GM21381 (cell line): ENCODE measurements at regions not wholly inside any gene's neighbourhood (a gene's known extent, or its start where the extent isn't known, plus 50 kb on each side); places are given as distances from the start of the nearest gene placed in this dataset.

ENCODE experiments used
- ATAC-seq: cut with Tn5 transposase; IDR thresholded peaks from one replicate; pipeline ENCODE4 v1.9.1; 2021; ENCODE audit warnings: mild to moderate bottlenecking, moderate library complexity; ENCODE audit not compliant: unreplicated experiment

DNA sequence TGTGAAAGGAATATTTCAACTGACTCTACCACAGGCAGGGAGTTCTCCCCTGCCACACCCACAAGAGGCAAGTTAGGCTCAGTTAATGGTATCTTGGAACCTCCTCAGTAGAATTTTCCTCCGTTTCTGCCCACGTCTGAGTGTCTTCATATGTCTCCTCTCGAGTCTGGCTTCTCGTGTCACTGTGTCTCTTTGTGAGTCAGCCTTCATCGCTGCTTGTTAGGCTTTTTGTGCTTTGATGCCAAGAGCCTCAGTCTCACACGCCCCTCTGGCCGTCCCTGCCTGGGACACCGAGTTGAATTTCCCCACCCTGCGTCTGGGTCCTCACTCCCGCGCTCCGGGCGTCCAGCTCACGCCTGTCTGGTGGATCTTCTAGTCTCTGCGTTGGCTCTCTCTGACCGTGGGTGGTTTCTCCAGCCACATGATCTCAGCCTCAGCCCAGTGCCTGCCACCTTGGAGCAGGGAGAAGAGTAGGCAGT is 125.7 kb upstream of the GADD45A start:
- no peak for ATAC-seq

DNA sequence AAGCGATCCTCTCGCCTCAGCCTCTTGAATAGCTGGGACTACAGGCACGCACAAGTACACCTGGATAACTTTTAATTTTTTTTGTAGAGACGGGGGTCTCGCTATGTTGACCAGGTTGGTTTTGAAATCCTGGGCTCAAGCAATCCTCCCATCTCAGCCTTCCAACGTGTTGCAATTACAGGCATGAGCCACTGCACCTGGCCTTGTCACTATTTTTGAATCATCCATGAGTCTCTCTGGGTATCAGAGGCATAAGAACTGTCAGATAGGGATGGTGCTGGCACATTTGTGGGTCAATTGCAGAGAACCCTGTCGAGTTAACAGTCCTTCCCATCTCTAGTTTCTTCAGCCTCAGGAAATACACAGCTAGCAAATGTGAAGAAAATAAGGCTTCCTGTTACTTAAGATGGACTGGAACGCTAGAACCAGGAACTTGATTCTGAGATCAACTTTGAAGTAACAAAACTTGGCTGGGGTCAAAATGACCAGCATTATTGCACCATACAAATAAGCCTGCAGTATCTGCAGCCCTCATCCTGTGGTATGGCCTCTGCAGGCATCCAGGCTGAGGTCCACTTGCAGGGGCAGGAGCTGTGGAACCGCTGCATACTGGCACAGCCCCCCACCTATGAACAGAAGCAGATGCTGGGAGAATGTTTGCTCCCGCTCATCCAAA is 124.3 kb upstream of the GADD45A start:
- no peak for ATAC-seq

- ATAC-seq = peak; percentile 88
These were observed 123.3 kb upstream of the GADD45A start for GRCh38 chr1:67561704-67562113.

GRCh38 chr1:67563684-67564083 is 121.3 kb upstream of the GADD45A start:
- no peak for ATAC-seq

DNA sequence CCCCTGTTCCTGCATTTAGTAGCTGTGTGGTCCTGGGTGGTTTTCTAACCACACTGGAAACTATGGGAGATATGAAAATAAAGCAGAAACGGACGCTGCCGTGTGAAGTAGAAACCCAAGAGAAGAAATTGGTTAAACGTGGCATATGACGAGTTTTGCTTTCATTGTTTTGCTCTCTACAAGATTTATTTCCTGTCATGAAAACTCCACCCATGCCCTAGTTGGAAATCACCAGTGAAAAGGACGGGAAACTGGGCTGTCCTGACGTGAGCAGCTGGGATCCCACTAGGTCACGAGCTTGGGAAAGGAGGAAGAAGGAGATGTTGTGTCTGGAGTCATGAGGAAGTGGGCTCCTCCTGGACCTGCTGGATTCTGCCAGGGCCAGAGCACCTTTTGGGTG is 120.8 kb upstream of the GADD45A start:
- no peak for ATAC-seq

DNA sequence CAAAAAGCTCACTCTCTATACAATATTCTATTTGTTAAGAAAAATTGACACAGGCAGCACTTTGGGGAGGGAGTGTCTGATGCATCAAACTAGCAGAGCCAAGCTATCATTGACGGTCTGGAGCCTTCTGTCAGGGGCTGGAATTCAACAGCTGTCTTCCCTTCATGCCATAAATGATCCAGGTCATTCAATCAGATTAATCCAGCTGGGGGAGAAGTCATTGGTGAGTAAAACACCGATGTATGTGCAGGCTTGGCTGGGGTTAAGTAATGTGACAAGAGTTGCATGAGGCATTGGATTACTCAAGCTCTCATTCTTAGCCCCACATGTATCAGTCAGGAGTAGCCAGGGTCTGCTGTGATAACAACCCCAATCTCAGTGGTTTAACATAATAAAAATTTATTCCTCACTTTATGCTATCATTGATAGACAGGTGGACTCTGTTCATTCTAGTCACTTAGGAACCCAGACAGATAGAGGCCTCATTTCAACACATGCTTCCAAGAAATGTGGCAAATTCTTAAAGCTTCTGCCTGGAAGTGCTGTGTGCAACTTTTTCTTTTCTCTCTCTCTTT is 118.1 kb upstream of the GADD45A start:
- no peak for ATAC-seq

- no peak for ATAC-seq
These were observed 114.4 kb upstream of the GADD45A start for GRCh38 chr1:67570486-67571143.

GRCh38 chr1:67571406-67571805 is 113.6 kb upstream of the GADD45A start:
- ATAC-seq = no peak

DNA sequence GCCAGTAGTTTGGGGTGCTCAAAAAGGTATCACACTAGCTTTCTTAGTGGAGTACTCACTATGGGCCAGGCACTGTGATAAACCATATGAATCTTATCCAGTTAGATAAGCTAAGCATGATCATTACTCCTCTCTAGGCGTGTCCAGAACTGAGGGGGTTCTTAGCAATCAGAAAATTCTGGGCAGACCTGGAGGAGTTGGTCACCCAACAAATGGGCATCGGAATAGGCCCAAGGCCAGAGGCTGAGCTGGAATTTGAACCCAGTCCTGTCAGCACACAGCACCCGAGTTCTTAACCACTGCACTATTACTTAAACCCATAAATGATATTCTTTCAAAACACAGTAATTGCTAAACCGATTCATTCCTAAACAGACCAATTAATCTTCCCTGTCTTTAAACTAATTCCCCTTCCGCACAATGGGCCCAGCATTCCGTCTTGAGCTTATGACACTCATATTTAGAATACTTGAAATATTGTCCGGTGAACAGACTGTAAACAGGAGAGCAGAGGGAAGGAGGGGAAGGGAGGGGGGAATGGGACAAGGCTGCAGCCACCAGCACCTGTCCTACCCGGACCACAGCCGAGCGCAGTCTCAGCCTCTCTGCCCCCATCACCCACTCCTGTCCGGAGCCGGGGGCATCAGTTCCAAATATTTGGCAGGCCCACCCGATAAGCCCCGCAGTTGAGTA is 113.0 kb upstream of the GADD45A start:
- ATAC-seq = no peak

GRCh38 chr1:67572594-67573221 is 112.3 kb upstream of the GADD45A start:
- no peak for ATAC-seq

GRCh38 chr1:67573311-67573872 is 111.6 kb upstream of the GADD45A start:
- no peak for ATAC-seq

GRCh38 chr1:67574221-67574620 is 110.8 kb upstream of the GADD45A start:
- no peak for ATAC-seq

DNA sequence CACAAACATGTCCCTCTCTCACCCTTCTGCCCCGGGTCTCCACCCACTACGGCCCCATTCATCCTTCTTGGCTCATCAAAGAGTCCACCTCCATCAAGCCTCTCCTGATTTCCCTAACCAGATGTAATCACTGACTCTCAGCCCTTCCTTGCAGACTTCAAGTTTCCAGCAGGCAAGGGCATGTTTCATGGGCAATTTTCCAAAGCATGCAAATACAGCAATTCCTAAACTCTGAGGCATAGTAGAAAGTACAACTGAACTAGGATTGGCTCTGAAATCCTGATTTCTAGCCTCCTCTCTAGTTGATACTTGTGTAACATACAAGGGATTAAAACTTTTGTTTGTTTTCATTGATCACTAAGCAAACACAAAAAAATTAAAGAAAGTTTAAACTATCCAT is 109.1 kb upstream of the GADD45A start:
- no peak for ATAC-seq

DNA sequence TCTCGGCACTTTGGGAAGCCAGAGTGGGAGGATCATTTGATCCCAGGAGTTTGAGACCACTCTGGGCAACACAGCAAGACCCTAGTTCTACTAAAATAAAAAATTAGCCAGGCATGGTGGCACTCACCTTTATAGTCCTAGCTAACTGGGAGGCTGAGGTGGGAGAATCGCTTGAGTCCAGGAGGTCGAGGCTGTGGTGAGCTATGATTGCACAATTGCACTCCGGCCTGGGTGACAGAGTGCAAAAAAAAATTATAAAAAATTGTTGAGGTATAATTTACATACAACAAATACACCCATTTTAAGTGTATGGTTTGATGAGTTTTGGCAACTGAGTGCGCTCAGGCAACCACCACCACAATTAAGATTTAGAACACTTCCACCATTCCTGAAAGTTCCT is 108.5 kb upstream of the GADD45A start:
- no peak for ATAC-seq

DNA sequence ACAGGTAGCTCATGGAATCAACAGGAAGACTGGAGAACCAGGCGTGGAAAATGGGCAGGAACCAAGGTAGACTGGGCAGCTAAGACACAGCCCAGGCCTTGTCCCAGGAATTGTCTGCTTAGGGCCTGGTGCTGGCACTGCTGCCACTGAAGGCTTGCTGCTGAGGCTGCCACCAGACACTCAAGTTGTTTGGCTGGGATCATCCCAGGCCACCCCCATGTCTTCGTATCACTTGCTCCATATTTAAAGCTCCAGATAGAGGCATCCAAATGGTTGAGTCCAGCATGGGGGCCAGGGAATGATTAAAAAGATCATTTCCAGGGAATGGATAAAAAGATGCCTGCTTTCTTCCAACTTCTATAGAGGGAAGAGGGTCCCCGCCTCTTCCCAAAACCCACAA is 107.4 kb upstream of the GADD45A start:
- ATAC-seq = no peak

DNA sequence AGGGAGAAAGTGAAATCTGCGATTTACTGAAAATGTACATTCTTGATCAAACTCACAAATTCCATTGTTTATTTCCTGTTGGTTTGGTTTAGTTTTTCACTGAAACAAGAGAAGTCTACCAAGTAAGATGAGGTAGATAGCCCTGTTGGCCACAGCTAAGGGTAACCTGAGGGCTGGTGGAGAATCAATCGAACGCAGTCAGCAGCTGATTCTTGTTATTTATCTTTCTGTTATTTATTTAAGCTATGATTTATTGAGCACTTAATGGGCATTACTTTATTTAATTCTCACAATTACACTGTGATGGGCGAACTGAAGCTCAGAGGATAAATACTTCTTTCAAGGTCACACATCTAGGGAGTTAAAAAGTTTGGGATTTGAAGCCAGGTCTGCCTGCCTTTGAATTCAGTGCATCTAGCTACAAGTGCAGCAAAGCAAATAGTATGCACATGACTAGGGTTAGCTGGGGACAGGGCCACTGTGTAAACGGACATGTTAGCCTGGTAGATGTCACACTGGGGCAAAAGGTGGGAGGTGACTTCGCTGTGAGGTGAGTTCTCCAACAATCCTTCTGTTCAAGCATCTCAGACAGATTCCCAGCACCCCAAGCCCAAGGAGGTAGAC is 106.5 kb upstream of the GADD45A start:
- ATAC-seq = no peak

GRCh38 chr1:67579623-67580394 is 105.2 kb upstream of the GADD45A start:
- ATAC-seq = no peak

DNA sequence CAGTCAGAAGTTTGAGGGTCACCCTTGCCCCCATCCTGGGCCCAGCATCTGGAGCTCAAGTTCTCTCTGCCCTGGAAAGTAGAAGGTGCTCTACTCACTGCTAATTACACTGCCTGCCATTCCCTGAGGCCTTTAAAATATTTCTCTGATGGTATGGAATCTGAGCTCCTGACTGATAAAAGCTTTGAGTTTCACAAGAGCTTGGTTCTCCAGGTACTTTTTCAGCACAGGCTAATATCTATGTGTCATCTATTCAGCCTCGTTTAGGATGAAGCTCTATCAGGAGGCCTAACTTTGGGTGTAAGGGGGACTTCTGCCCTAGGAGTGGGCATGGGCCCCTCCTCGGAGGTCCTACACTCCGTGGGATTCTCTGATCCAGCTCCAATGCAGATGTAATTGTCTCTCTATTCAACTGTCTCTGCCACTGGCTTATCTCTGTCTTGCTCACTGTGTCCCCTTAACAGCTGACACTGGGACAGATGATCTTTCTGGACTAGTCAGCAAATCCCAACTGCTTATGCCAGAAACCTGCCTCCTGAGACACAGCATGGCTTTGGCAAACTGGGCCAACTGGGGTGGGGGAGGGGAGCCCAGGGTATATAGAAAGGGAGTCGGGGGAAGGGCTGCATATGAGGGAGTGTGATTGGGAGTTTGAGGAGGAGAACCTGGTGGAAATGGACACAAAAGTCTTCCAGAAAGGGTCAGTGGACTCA is 104.2 kb upstream of the GADD45A start:
- ATAC-seq = no peak
